ENCODE measurements at regions not wholly inside any gene's neighbourhood (a gene's known extent, or its start where the extent isn't known, plus 50 kb on each side); places are given as distances from the start of the nearest gene placed in this dataset.

GRCh38 chr3:95162794-95163193, 1099.9 kb downstream of the NSUN3 start:
- Histone ChIP-seq H3K79me2 (ENCODE audit: low read depth) (no peaks in the 10 kb centered on the region), H3K4me1 (no peaks in the 10 kb centered on the region), H2AFZ (replicated peaks) (no peak overlapping the region), H3K4me2 (no peak overlapping the region), H3F3A (ENCODE audit: low read depth) (no peaks in the 10 kb centered on the region), H3K27me3 (no peaks in the 10 kb centered on the region), H3K4me3 (no peak overlapping the region), H4K20me1 (ENCODE audit: low read depth) (no peaks in the 10 kb centered on the region), H3K36me3 (no peaks in the 10 kb centered on the region), H3K9me3 (ENCODE audit: low read depth) (no peaks in the 10 kb centered on the region), H3K27ac (no peak overlapping the region), H3K9ac (no peak overlapping the region)
- H3K4me3 Mint-ChIP-seq = no peak overlapping the region
- H3K27me3 Mint-ChIP-seq (ENCODE audit: insufficient read depth, low read depth) = peaks cover 5% of the 10 kb centered on the region
- H3K4me1 Mint-ChIP-seq = no peaks in the 10 kb centered on the region
- H3K27ac Mint-ChIP-seq = no peak overlapping the region
- peaks cover 7% of the 10 kb centered on the region for H3K9me3 Mint-ChIP-seq
- TF ChIP-seq, protein P1, sequence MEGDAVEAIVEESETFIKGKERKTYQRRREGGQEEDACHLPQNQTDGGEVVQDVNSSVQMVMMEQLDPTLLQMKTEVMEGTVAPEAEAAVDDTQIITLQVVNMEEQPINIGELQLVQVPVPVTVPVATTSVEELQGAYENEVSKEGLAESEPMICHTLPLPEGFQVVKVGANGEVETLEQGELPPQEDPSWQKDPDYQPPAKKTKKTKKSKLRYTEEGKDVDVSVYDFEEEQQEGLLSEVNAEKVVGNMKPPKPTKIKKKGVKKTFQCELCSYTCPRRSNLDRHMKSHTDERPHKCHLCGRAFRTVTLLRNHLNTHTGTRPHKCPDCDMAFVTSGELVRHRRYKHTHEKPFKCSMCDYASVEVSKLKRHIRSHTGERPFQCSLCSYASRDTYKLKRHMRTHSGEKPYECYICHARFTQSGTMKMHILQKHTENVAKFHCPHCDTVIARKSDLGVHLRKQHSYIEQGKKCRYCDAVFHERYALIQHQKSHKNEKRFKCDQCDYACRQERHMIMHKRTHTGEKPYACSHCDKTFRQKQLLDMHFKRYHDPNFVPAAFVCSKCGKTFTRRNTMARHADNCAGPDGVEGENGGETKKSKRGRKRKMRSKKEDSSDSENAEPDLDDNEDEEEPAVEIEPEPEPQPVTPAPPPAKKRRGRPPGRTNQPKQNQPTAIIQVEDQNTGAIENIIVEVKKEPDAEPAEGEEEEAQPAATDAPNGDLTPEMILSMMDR (IDR thresholded peaks at IDR 0.05) = no peak
- TF ChIP-seq EZH2 (IDR thresholded peaks at IDR 0.05) = no peak
- TF ChIP-seq EZH2phosphoT487 (IDR thresholded peaks at IDR 0.05) = no peak
- DNase-seq (ENCODE audit: low spot score) = no peak
- no peaks in the 10 kb centered on the region for H3K36me3 Mint-ChIP-seq

DNA sequence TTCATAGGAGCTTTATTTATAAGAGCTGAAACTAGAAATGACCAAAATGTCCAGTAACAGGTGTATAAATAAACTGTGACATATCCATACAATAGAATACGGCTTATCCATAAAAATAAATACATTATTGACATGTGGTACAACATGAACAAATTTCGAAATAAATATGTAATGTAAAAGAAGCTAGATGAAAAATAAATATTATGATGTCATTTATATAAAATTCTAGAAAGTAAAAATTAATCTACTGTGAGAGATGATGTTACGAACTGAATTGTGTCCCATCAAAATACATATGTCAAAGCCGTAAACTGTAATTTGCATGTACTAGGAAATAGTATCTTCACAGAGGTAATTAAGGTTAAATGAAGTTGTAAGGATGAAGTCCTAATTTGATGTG, 1104.9 kb downstream of the NSUN3 start:
- Mint-ChIP-seq H3K27ac (no peak overlapping the region), H3K9me3 (no peaks in the 10 kb centered on the region), H3K27me3 (ENCODE audit: insufficient read depth, low read depth) (no peaks in the 10 kb centered on the region), H3K4me1 (peaks cover 2% of the 10 kb centered on the region), H3K4me3 (no peak overlapping the region), H3K36me3 (no peaks in the 10 kb centered on the region)
- no peak overlapping the region for H3K4me3 ChIP-seq
- no peaks in the 10 kb centered on the region for H3K27me3 ChIP-seq
- H3K36me3 ChIP-seq = no peaks in the 10 kb centered on the region
- H2AFZ ChIP-seq (replicated peaks) = no peak overlapping the region
- H3K79me2 ChIP-seq (ENCODE audit: low read depth) = no peaks in the 10 kb centered on the region
- H3K4me1 ChIP-seq = peaks cover 6% of the 10 kb centered on the region
- H3K27ac ChIP-seq = no peak overlapping the region
- H3F3A ChIP-seq (ENCODE audit: low read depth) = no peaks in the 10 kb centered on the region
- TF ChIP-seq, protein P1 (IDR thresholded peaks at IDR 0.05) = no peak
- no peak for TF ChIP-seq EZH2phosphoT487 (IDR thresholded peaks at IDR 0.05)
- TF ChIP-seq EZH2 (IDR thresholded peaks at IDR 0.05) = no peak
- no peaks in the 10 kb centered on the region for H4K20me1 ChIP-seq (ENCODE audit: low read depth)
- H3K4me2 ChIP-seq = no peak overlapping the region
- H3K9me3 ChIP-seq (ENCODE audit: low read depth) = no peaks in the 10 kb centered on the region
- no peak overlapping the region for H3K9ac ChIP-seq
- DNase-seq (ENCODE audit: low spot score) = no peak

DNA sequence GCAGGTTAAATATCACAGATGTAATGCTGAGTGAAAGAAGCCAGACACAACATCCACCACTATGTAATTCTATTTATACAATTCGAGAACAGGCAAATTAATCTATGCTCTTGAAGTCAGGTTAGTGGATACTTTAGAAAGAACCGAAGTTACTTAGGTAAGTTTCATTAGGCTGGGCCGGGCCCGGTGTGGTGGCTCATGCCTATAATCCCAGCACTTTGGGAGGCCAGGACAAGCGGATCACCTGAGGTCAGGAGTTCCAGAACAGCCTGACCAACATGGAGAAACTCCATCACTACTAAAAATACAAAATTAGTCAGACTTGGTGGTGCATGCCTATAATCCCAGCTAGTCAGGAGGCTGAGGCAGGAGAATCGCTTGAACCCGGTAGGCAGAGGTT, 1105.7 kb downstream of the NSUN3 start:
- Mint-ChIP-seq H3K36me3 (no peaks in the 10 kb centered on the region), H3K27me3 (ENCODE audit: insufficient read depth, low read depth) (no peaks in the 10 kb centered on the region), H3K4me3 (no peak overlapping the region), H3K27ac (no peak overlapping the region), H3K4me1 (peaks cover 2% of the 10 kb centered on the region), H3K9me3 (no peaks in the 10 kb centered on the region)
- TF ChIP-seq EZH2 (IDR thresholded peaks at IDR 0.05) (no peak), EZH2phosphoT487 (IDR thresholded peaks at IDR 0.05) (no peak)
- TF ChIP-seq, protein P1 (IDR thresholded peaks at IDR 0.05) = no peak
- Histone ChIP-seq H3K9me3 (ENCODE audit: low read depth) (no peaks in the 10 kb centered on the region), H3K4me1 (peaks cover 12% of the 10 kb centered on the region), H3K79me2 (ENCODE audit: low read depth) (no peaks in the 10 kb centered on the region), H3F3A (ENCODE audit: low read depth) (no peaks in the 10 kb centered on the region), H3K4me2 (no peak overlapping the region), H3K9ac (no peak overlapping the region), H3K4me3 (no peak overlapping the region), H3K27ac (no peak overlapping the region), H4K20me1 (ENCODE audit: low read depth) (no peaks in the 10 kb centered on the region), H2AFZ (replicated peaks) (no peak overlapping the region), H3K27me3 (no peaks in the 10 kb centered on the region), H3K36me3 (no peaks in the 10 kb centered on the region)
- no peak for DNase-seq (ENCODE audit: low spot score)

Data from neural progenitor cell (in vitro differentiated cells).